ENCODE measurements at regions not wholly inside any gene's neighbourhood (a gene's known extent, or its start where the extent isn't known, plus 50 kb on each side); places are given as distances from the start of the nearest gene placed in this dataset.

DNA sequence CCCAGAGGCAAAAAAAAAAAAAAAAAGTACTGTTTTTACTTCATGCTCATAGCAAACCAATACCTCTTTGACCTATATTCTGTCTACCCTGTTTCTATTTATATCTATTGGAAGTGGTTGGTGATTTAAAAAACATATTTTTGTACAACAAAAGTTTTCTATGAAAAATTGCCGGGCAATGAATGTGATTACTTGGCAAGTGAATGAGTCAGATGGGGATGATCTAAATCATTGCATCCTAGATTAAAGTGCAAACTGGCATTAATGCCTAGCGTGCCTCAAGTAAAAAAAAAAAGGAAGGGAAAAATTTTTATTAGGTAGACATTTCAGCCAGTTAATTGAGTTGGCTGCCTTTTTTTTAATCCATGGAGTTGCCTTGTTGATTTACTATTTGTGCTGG is 500.6 kb downstream of the KCTD12 start:
- no peaks in the 10 kb centered on the region for H3K36me3 ChIP-seq (ENCODE audit: control insufficient read depth in 4 of 4, insufficient read depth in 4 of 4, low read length in 4 of 4)
- no peaks in the 10 kb centered on the region for H3K9me3 ChIP-seq (ENCODE audit: control insufficient read depth in 4 of 4, insufficient read depth in 3 of 4, low read length in 3 of 4)
- no peak for DNase-seq
- TF ChIP-seq, protein P1, sequence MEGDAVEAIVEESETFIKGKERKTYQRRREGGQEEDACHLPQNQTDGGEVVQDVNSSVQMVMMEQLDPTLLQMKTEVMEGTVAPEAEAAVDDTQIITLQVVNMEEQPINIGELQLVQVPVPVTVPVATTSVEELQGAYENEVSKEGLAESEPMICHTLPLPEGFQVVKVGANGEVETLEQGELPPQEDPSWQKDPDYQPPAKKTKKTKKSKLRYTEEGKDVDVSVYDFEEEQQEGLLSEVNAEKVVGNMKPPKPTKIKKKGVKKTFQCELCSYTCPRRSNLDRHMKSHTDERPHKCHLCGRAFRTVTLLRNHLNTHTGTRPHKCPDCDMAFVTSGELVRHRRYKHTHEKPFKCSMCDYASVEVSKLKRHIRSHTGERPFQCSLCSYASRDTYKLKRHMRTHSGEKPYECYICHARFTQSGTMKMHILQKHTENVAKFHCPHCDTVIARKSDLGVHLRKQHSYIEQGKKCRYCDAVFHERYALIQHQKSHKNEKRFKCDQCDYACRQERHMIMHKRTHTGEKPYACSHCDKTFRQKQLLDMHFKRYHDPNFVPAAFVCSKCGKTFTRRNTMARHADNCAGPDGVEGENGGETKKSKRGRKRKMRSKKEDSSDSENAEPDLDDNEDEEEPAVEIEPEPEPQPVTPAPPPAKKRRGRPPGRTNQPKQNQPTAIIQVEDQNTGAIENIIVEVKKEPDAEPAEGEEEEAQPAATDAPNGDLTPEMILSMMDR (IDR thresholded peaks at IDR 0.05; ENCODE audit: control extremely low read depth, extremely low read depth), result no peak
- H3K4me1 ChIP-seq (ENCODE audit: control insufficient read depth in 5 of 5, insufficient read depth in 5 of 5, low read length in 5 of 5), result peaks cover 0 to 25% (median 4%) of the 10 kb centered on the region in 5 donors
- no peak overlapping the region for H3K9ac ChIP-seq (ENCODE audit: insufficient read depth in 1 of 2, low read length in 2 of 2)
- H3K27me3 ChIP-seq (ENCODE audit: control insufficient read depth in 3 of 3, insufficient read depth in 3 of 3, low read length in 2 of 3), result no peaks in the 10 kb centered on the region
- 85 to 89% methylated on average over 2 of the region's 2 CpGs for WGBS, 2 donors
- ATAC-seq (ENCODE audit: insufficient read depth, low FRiP score), result no peak
- H3K27ac ChIP-seq (ENCODE audit: low read depth in 1 of 2, low read length in 1 of 2), result no peak overlapping the region
- H3K4me3 ChIP-seq, result no peak overlapping the region

DNA sequence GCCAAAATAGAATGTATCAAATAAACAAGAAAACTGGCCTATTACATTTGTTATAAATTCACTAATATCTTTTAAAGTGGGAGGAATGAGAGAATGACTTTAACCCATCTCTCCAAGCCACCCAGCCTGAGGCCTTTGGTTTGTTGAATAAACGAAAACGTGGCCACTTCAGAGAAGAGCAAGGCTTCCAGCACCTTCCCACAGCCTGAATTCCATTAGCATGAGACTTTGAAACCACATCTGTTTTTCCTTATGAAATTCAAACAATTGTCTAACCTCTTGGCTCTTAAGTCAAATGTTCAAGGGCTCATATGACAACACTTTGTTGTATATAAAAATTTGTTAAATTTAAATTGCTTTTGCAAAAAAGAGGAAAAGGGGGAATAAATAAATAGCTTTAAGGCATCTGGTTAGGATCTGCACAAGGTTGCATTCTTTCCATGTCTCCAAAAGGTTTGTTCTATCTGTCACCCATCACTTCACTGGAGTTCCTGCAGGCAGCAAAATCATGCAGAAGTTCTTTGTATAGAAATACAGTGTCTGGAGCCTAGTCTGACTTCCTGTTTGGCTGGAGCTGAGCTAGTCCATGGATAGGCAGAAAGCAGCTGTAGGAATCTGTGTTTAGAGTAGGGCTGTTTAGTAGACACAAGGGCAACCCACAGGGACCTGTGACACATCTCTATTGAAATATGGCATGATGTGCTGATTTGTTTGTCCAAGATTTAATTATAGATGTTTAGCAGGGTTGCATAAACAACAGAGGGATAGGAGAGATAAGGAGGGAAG is 502.3 kb downstream of the KCTD12 start:
- Histone ChIP-seq H3K9ac (ENCODE audit: insufficient read depth in 1 of 2, low read length in 2 of 2) (no peak overlapping the region), H3K4me1 (ENCODE audit: control insufficient read depth in 5 of 5, insufficient read depth in 5 of 5, low read length in 5 of 5) (peaks cover 0 to 25% (median 4%) of the 10 kb centered on the region in 5 donors), H3K36me3 (ENCODE audit: control insufficient read depth in 4 of 4, insufficient read depth in 4 of 4, low read length in 4 of 4) (no peaks in the 10 kb centered on the region), H3K9me3 (ENCODE audit: control insufficient read depth in 4 of 4, insufficient read depth in 3 of 4, low read length in 3 of 4) (peaks cover 0 to 5% (median 0%) of the 10 kb centered on the region in 4 donors), H3K27ac (ENCODE audit: low read depth in 1 of 2, low read length in 1 of 2) (no peak overlapping the region), H3K27me3 (ENCODE audit: control insufficient read depth in 3 of 3, insufficient read depth in 3 of 3, low read length in 2 of 3) (no peaks in the 10 kb centered on the region), H3K4me3 (no peak overlapping the region)
- ATAC-seq (ENCODE audit: insufficient read depth, low FRiP score) (peak; percentile 87), DNase-seq (peak; percentile 74 to 92 (median 92))
- WGBS, 2 donors, result 39 to 64% methylated on average over 2 of the region's 2 CpGs
- TF ChIP-seq, protein P1 (IDR thresholded peaks at IDR 0.05; ENCODE audit: control extremely low read depth, extremely low read depth), result no peak

DNA sequence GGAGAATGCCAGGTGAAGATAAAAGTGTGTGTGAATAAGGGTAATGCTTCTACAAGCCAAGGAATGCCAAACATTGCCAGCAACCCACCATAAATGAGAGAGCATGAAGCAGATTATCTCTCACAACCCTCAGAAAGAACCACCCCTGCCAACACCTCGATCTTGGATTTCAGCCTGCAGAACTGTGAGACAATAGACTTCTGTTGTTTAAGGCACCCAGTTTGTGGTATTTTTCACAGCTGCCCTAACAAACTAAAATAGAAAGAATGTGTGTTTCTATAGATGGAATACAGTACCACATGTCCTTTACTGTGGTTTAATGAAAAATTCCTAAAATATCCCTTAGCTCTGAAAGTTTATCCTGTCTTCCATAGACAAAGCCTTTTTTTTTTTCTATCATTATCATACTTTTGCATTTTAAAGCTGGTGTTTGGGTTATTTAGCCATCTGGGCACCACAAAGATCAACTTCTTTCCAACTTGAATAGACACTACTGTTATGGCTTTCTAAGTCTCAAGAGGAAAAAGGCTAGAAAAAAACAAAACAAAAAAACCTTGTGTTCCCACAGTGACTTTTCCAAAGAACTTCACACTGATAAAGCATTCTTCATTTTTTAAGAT is 505.6 kb downstream of the KCTD12 start:
- no peaks in the 10 kb centered on the region for H3K36me3 ChIP-seq (ENCODE audit: control insufficient read depth in 4 of 4, insufficient read depth in 4 of 4, low read length in 4 of 4)
- no peak overlapping the region for H3K9ac ChIP-seq (ENCODE audit: insufficient read depth in 1 of 2, low read length in 2 of 2)
- 93 to 95% methylated on average over 1 of the region's 1 CpG for WGBS, 2 donors
- TF ChIP-seq, protein P1 (IDR thresholded peaks at IDR 0.05; ENCODE audit: control extremely low read depth, extremely low read depth), result no peak
- peaks cover 0 to 5% (median 0%) of the 10 kb centered on the region in 4 donors for H3K9me3 ChIP-seq (ENCODE audit: control insufficient read depth in 4 of 4, insufficient read depth in 3 of 4, low read length in 3 of 4)
- no peak for DNase-seq
- no peak overlapping the region for H3K4me3 ChIP-seq
- H3K27me3 ChIP-seq (ENCODE audit: control insufficient read depth in 3 of 3, insufficient read depth in 3 of 3, low read length in 2 of 3), result no peaks in the 10 kb centered on the region
- no peak for ATAC-seq (ENCODE audit: insufficient read depth, low FRiP score)
- peaks cover 0 to 15% (median 0%) of the 10 kb centered on the region in 5 donors for H3K4me1 ChIP-seq (ENCODE audit: control insufficient read depth in 5 of 5, insufficient read depth in 5 of 5, low read length in 5 of 5)
- H3K27ac ChIP-seq (ENCODE audit: low read depth in 1 of 2, low read length in 1 of 2), result no peak overlapping the region

All from lung (tissue), 11 donors.